ENCODE measurements at regions not wholly inside any gene's neighbourhood (a gene's known extent, or its start where the extent isn't known, plus 50 kb on each side); places are given as distances from the start of the nearest gene placed in this dataset.

- no peak for TF ChIP-seq JUND (IDR thresholded peaks at IDR 0.05)
- no peak for TF ChIP-seq SIN3A (IDR thresholded peaks at IDR 0.05; ENCODE audit: low read depth)
- TF ChIP-seq MAX (IDR thresholded peaks at IDR 0.05): no peak
- no peak for TF ChIP-seq RAD21 (IDR thresholded peaks at IDR 0.05; ENCODE audit: low read depth)
- no peak for TF ChIP-seq EZH2 (IDR thresholded peaks at IDR 0.05)
- TF ChIP-seq ZBTB33 (IDR thresholded peaks at IDR 0.05; ENCODE audit: extremely low read depth, insufficient replicate concordance, low read length): no peak
- TF ChIP-seq CTCF (IDR thresholded peaks at IDR 0.05 in 2 of 3, conservative IDR thresholded peaks at IDR 0.05 in 1 of 3; ENCODE audit: borderline replicate concordance in 1 of 3, insufficient read depth in 1 of 3, low read depth in 2 of 3, low read length in 2 of 3): no peak
- no peak for TF ChIP-seq ZNF274 (IDR thresholded peaks at IDR 0.05; ENCODE audit: low read depth, low read length)
- no peak for TF ChIP-seq POLR2AphosphoS5 (IDR thresholded peaks at IDR 0.05; ENCODE audit: low read depth, low read length)
- no peak for TF ChIP-seq POLR2A (IDR thresholded peaks at IDR 0.05; ENCODE audit: borderline replicate concordance, extremely low read depth, insufficient read depth, insufficient read length)
- TF ChIP-seq REST (IDR thresholded peaks at IDR 0.05; ENCODE audit: low read depth): no peak
- TF ChIP-seq CBX3 (IDR thresholded peaks at IDR 0.05; ENCODE audit: low read depth): no peak
- TF ChIP-seq ATF3 (IDR thresholded peaks at IDR 0.05): no peak
- TF ChIP-seq FOSL1 (IDR thresholded peaks at IDR 0.05; ENCODE audit: low read depth): no peak
- TF ChIP-seq SRF (IDR thresholded peaks at IDR 0.05; ENCODE audit: low read depth): no peak
- no peak for TF ChIP-seq YY1 (IDR thresholded peaks at IDR 0.05; ENCODE audit: extremely low read depth, insufficient replicate concordance, low read depth, low read length)
- no peak for TF ChIP-seq ELF1 (IDR thresholded peaks at IDR 0.05; ENCODE audit: borderline replicate concordance, low read depth)
- TF ChIP-seq TCF7L2 (IDR thresholded peaks at IDR 0.05; ENCODE audit: borderline replicate concordance, extremely low read depth, insufficient read depth, insufficient read length): no peak
- no peak for TF ChIP-seq ZFX (IDR thresholded peaks at IDR 0.05)
- no peaks in the 10 kb centered on the region for H3K79me2 ChIP-seq (ENCODE audit: insufficient read depth, low read length)
- H3K9me3 ChIP-seq (ENCODE audit: control insufficient read depth in 1 of 2, insufficient read depth in 1 of 2, low read depth in 1 of 2, low read length in 2 of 2): no peaks in the 10 kb centered on the region
- H3K36me3 ChIP-seq (ENCODE audit: control insufficient read depth in 1 of 2, insufficient read depth in 2 of 2, low read length in 2 of 2): no peaks in the 10 kb centered on the region
- CTCF ChIA-PET: no interaction called here
- H3K27ac ChIP-seq (ENCODE audit: low read depth, low read length): no peak overlapping the region
- H3K4me2 ChIP-seq (ENCODE audit: low read length): no peak overlapping the region
- ATAC-seq (no peak), DNase-seq (ENCODE audit: low read depth, low spot score) (no peak)
- no peaks in the 10 kb centered on the region for H3K27me3 ChIP-seq (ENCODE audit: insufficient read depth, low read length)
- intact Hi-C loops (cut with micrococcal nuclease): no loop called here
- H3K4me3 ChIP-seq (replicated peaks in 1 of 2; ENCODE audit: low read depth in 1 of 2, low read length in 2 of 2): no peak overlapping the region
- peaks cover 0 to 4% of the 10 kb centered on the region in 2 experiments; a peak in 1 of 4 replicates for H3K4me1 ChIP-seq (ENCODE audit: control insufficient read depth in 1 of 2, insufficient read depth in 2 of 2, low read length in 2 of 2)
- POLR2A ChIA-PET: no interaction called here
- no peak overlapping the region for H2AFZ ChIP-seq (ENCODE audit: low read depth, low read length, poor library complexity, severe bottlenecking)
- H3K9me2 ChIP-seq (ENCODE audit: insufficient read depth): no peaks in the 10 kb centered on the region
- no TSS peak for BruUV-seq (replicated peaks)
- no peak overlapping the region for H3K9ac ChIP-seq (ENCODE audit: low read length)
- H4K20me1 ChIP-seq (ENCODE audit: insufficient read depth): no peaks in the 10 kb centered on the region
- RAD21 ChIA-PET (ENCODE audit: low non-redundant PET in 1 of 2, low total read pairs in 2 of 2, uncharacterized antibody in 2 of 2, unreplicated experiment in 2 of 2): no interaction called here
These were observed 715.0 kb downstream of the EFNB2 start for GRCh38 chr13:105820415-105820814.

Measured in HCT116 (cell line).